NCI-H226 (cell line): ENCODE measurements at regions not wholly inside any gene's neighbourhood (a gene's known extent, or its start where the extent isn't known, plus 50 kb on each side); places are given as distances from the start of the nearest gene placed in this dataset.
"Not testable (repeated sequence)": the region's sequence is repeated elsewhere in the genome, so short reads cannot be mapped to it uniquely, and the experiment has no call there.

Experiments
- DNase-seq: peaks from one replicate; pipeline ENCODE4 v3.0.0-alpha.2; 2015

DNA sequence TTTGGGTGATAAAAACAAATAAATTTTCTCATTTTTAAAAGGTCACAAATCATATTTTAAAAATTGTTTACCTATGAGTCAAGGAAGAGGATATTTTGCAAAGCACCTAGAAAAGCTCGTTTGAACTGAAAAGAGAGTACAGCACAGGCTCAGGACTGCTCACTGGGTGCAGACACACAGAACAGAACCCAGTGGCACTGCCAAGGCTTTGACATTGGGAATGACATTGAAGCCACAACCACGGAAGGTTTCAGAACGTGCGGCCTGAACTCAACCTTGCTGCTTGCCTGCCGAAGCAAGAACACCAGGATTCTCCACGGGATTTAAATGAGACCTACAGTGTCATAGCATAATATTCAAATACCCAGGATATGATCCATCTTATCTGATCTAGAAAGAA, 597.1 kb upstream of the B3GAT1 start:
- DNase-seq: no peak

DNA sequence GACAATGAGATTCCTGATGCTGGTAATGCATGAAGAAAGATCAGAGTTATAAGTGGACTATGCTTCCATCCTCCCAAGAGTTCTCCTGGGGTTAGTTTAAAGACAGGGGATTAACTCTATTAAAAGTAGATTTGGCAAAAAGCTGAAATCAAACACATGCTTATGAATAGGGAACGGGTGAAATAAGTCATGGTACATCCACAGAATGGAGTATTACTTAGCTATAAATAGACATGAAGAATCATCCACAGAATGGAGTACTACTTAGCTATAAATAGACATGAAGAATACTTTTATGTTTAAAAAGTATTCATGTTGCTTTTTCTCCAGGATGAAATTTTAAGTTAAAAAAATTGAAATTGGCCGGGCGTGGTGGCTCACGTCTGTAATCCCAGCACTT, 596.4 kb upstream of the B3GAT1 start:
- no peak for DNase-seq

DNA sequence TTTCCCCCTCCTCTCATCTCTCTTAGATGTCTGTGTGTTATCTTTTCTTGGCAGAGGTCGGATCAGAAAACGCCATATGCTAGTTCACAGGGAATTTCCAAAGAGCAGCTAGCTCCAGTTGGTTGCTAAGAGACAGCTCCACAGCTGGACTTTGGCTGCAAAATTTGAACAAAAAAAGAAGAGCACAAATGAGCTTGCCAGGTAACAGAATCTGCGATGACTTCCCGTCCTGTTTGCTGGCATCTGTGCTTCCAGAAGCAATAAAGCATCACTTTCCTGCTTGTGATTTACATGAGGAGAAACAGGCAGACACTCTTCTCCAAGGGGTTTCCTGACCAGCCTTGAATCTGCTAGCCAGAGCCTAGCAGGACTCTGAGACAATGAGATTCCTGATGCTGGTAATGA, 596.0 kb upstream of the B3GAT1 start:
- no peak for DNase-seq

DNA sequence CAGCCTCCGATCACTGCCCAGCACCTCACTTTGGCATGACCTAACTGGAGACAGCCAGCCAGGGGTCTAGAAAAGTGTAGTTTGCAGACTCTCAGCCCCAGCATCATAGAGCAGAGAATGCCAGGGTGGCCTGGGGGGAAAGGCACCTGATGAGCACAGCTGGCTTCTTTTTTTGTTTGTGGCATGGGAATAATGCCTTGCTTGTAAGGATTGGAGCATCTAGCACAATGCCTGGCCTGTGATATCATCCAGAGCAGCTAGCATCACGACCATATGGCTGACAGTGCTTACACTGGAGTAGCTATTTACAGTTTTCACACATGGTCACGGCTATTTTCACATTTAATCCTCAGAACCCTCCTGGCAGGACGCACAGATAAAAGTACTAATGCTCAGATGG, 594.8 kb upstream of the B3GAT1 start:
- no peak for DNase-seq

DNA sequence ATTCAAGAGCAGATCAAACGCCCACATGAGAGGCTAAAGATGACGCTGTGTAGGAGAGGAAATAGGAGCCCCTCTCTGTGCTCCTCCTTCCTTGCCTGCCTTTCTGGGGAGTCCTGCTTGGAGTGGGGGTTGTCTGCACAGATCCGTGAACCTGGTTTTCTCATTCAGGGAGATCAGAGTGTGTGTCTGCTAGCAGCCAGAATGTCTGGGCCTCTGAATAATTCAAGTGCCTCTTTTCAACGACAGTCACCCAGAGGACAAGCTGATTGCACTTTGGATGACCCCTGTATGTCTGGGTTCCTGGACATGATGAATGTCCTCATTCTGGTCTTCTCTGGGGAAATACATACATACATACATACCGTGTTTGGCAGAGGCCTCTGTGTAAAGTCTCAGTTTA, 592.5 kb upstream of the B3GAT1 start:
- DNase-seq: no peak

DNA sequence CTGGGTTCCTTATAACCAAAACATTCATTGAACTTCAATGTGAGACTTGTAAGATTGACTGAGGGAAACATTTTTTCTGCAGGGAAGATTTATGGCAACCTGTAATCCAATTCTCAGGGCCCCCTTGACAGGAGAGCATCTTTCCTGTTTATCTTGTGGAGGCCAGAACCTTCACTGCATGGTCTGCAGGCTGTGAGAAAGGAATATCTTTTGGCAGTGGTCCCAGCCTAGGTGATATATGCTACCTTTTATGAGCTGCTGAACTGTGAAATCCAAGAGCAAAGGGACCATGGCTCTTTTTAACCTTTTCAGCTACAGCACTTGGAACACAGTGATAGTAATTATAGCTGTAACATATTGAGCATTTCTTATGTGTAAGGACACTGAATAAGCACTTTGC, 590.2 kb upstream of the B3GAT1 start:
- no peak for DNase-seq

DNA sequence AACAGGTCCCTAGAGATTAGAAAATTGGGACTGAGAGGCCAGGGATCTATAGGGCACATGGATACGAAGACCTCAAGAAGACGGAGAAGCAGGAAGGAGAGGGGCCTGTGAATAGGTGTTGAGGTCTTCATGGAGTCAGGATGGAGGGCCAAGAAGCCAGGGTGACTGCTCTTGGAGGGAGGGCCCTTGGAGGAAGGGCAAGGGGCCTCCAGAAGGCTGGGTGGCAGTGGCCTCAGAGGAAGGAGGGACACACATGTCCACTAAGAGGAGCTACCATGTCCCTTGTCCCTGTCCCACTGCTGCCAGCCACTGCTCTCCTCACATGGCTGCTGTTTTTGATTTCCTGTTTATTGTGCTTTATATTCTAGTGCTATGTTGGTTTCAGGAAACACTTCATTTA, 589.5 kb upstream of the B3GAT1 start:
- DNase-seq: no peak

DNA sequence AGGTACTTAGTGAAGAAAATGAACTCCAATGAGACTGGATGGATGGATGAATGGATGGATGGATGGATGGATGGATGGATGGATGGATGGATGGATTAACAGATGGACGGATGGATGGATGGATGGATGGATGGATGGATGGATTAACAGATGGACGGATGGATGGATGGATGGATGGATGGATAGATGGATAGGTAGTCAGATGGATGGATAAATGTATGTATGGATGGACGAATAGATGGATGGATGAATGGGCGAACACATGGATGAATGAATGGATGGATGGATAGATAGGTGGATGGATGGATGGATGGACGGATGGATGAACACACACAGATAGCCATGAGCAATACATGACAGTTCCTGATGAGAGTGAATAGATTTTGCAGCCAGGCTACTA, 589.0 kb upstream of the B3GAT1 start:
- DNase-seq: not testable (repeated sequence)

DNA sequence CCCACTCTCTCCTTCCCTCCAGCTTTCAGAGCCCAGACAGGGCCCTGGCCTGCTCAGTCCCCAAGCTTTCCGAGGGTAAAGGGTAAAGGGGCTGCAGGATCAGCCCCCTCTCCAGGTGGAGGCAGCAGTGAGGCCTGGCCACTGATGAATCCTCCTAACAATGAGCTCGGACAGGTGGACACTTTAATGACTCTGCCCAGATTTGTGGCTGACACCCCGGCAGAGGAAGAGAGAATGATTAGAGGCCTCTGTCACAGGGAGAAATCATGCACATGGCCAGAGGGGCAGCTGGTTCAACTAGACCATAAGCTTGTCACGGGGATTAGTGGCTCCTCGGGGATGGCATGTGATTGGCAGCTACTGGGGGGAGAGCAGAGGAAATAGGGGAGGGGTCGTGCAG, 587.5 kb upstream of the B3GAT1 start:
- DNase-seq: no peak

DNA sequence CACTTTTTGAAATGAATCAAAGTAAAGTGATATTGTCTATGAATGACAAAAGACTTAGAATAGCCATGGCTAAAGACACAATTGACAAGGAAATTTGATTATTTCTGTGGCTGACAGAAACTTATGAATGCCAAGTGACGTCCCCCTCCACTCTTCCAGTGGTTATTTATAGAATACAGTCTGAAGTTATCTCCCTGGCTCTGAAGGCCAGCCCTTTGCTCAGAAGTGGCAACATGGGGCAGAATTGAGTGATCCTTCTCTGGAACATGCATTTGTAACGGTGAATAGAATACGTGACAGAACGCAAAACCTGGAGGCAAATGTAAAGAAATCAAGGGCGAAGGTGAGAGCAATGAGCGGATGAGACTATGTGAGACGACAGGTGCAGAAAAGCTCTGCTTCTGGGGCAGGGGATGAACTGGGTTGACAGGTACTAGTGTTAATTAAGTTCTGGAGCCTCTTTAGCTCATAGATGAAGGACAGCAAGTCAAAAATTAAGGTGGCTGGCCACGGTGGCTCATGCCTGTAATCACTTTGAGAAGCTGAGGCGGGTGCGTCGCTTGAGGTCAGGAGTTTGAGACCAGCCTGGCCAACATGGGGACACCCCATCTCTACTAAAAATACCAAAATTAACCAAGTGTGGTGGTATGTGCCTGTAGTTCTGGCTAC, 585.7 kb upstream of the B3GAT1 start:
- no peak for DNase-seq

DNA sequence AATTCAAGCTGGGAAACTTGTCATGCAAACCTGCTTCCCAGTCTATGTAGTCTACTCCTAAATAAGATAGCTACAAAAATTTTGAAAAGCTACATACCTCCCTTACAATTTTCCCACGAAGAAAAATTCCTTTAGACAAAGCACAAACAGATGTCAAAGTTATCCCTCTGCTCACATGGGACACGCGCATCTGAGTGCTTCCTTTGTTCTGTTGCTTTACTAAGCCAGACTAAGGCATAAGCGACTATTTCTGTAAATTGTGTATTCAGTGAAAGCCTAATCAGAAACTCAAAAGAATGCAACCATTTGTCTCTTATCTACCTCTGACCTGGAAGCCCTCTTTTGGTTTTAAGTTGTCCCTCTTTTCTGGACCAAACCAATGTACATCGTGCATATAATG, 583.7 kb upstream of the B3GAT1 start:
- DNase-seq: no peak

DNA sequence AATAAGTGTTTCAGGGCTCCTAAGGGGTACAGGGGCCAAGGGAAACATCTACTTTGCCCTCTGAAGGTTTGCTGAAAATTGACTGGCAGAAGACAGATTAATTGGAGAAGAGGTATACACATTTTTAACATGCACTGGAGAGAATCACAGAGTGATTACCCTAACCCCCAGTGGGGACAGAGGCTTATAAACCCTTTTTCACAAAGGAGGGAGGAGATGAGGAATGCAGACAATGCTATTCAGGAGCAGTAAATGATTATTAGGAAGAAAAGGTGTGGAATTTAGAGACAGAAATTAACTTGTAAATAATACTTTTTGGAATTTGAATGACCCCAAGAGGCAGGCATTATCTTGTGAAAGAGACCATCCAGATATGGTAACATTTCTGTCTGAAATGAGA, 582.4 kb upstream of the B3GAT1 start:
- no peak for DNase-seq

DNA sequence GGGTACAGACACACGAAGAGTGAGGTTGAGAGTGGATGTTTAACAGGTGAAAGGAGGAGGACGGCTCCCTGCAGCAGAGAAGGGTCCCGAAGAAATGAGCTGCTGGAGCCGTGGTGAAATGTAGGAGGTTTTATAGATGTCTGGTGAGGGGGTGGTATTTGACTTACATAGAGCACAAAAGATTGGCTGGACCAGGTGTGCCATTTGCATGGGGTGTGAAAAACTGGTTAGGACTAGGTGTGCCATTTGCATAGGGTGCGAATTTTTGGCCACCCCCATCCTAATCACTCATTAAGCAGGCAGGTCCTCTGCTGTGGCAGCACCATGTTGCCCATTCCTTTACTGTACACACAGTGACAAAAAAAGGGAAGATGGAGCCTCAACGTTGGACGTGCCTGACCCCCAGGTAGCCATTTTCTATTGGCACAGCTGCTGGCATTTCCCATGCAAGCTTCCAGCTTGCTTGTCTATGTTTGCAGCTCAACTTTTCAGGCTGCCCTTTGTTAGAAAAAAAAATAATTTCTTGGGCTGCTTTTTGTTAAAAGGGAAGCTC, 581.7 kb upstream of the B3GAT1 start:
- no peak for DNase-seq

DNA sequence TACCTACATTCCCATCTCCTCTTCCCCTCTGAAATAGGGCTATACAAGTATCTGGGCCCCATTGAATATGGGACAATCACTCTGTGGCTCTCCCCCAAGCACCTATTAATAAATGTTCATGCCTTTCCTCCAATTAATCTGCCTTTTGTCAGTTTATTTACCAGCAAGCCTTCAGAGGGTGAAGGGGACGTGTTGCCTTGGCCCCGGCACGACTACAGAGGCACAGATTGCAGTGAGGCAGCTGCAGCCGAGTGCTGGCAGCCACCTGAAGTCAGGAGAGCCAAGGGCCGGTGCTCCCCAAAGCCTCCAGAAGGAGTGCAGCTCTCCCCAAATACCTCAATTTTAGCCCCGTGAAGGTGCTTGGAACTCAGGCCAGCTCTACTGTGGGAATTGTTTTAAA, 580.9 kb upstream of the B3GAT1 start:
- DNase-seq: no peak

DNA sequence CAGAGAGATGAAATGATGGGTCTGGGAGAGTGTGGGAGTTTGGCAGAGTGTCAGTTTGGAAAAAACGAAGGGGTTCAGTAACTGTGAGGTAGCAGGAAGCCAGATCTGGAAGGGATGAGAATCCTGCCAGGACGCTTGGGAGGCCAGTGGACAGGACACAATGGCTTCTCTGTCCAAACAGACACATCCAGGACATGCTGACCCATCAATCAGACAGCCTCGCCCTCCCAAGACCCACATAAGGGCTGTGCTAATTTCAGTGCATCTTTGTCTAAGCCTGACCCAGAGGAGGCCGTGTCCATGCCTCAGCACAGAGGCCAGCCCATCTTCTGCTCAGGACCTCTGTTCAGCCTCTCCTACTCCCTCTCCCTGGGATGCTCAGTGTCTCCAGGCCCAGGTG, 576.5 kb upstream of the B3GAT1 start:
- DNase-seq: no peak

DNA sequence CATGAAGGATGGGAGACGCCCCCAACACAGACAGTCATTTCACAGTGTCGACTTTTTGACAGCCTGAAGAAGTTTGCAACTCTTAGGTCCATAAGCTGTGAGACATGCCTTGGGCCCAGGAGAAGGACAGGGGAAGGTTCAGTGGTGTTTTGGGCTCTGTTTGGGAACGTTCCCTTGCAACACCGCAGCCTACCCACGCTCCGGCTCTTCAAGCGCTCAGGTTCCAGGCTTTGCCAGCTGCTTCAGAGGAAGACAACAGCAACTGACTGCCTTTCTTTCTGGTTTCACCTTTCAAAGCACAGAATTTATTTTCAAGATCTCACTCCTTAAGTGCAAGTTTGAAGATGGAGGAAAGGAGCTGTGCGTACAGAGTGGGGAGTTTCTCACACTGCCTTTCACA, 575.8 kb upstream of the B3GAT1 start:
- DNase-seq: no peak

DNA sequence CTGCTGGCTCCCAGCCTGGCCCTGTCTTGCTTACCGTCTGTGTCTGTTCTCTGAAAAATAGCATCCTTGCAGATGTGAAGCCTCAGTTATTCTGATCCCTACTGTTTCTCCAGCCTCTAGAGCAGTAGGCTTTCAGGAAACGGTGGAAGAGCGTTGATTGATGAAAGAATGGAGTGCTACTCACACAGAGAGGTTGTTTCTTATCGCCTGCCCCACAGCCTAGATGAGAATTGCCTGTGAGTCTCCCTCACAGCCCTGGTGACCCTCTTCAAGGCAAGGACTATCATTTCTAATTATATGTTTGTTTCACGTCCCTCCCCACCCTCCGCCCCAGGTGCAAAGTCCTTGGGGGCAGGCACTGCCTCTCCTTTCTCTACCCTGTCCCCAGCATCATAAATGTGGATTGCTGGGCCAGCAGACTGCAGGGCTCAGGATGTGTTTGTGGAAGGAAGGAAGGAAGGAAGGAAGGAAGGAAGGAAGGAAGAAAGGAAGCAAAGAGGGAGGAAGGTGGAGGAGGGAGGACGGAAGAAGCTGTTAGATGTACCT, 575.3 kb upstream of the B3GAT1 start:
- no peak for DNase-seq

DNA sequence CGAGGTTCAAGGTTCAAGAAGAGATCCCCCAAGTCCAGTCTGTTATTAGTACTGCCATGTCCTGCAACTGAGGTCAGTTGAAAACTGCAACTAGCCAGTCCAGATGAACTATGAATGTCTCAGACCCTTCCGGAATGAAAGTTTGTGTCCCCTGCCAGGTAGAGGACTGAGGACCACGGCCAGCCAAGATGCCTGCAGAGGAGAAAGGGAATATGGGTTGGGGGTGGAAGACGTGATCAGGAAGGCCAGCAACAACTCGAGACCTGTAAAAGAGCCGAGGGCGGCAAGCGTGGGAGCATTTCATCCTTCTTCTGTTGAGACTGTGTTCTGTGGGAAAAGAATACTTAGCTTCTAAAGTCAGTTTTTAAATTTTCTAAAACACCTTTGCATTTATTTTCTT, 572.4 kb upstream of the B3GAT1 start:
- DNase-seq: no peak

DNA sequence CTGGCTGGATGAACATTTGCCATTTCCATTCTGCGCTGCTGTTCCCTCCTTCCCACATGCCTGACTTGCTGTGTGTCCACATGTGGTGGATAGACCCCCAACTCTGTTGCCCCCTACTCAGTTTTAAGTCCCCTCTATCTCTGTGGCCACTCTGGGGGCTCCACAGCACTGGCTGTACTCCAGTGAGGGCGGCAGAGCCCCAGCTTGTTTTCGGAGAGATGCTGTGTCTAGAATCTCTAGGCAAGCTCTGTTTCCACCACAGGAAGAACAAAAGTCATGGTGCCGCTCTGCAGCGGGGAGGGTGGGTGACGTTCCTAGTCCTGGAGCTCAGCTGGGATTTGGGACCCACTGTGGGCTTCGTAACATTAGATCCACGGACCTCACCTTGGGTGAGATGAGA, 570.4 kb upstream of the B3GAT1 start:
- not testable (repeated sequence) for DNase-seq

DNA sequence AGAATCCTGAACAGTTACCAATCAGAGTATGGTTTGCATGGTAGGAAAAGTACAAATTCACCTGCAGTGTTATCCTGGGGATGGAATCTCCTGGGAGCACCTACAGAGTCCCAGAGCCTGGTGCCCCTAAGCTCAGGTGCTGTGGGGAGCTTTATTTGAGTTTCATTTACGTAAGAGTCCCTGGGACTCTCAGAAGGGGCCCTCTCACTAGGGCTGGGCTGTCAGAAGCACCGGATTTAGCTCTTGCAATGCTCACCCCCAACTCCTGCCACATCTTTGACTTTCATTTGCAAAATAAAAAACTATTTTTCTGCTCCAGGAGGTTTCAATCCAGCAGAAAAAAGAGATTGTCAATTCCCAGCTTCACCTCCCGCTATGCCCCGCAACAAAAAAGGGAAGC, 569.8 kb upstream of the B3GAT1 start:
- DNase-seq: no peak

DNA sequence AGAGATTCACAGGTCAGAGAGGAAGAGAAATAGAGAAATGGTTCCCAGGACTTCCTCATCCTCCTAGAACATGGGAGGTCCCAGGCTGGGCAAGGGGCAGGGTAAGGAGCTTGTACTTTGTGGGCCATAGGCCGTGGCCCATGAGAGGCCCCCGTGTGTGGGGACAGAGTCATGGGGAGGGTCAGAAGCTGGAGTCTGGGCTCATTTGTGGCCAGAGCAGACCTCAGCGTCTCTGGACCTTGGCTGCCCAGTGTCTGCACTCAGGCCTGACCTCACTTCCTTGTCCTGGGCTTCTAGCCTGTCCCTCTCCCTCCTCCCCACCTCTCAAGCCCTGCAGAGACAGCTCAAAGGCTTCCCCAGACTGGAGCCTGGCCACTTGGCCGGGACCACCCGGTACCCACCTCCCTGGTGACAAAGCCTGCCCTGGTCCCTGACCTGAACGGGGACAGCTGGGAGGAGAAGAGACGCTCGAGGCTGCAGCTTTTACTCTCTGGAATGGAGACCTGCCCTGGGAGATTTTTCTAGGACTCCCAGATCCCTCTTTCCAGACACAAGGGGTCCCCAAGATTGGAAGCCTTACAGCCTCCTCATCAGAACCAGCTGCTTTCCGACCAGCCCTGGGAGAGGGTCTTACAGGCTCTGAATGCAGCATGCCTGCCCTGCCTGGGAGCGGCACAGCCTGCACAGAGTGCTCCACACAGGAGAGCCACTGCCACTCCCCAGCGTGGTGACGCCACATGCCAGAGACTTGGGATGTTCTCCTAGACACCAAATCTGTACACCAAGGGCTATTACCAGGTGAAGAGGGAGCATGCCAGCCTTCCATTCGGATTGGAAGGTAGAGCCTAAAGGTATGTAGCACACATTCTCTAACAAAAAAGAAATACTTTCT, 569.0 kb upstream of the B3GAT1 start:
- no peak for DNase-seq

DNA sequence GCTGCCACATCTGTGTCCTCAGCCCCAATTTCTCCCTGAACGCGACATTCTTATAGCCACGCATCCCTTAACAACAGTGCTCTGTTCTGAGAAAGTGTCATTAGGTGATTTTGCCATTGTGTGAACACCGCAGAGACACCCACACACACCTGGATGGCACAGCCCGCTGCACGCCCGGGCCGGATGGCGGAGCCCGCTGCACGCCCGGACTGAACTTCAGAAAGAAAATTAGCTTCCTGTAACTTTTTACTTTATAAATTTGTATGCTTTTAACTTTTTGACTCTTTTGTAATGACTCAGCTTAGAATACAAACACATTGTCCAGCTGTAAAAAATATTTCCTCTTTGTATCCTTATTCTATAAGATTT, 567.0 kb upstream of the B3GAT1 start:
- DNase-seq: not testable (repeated sequence)

DNA sequence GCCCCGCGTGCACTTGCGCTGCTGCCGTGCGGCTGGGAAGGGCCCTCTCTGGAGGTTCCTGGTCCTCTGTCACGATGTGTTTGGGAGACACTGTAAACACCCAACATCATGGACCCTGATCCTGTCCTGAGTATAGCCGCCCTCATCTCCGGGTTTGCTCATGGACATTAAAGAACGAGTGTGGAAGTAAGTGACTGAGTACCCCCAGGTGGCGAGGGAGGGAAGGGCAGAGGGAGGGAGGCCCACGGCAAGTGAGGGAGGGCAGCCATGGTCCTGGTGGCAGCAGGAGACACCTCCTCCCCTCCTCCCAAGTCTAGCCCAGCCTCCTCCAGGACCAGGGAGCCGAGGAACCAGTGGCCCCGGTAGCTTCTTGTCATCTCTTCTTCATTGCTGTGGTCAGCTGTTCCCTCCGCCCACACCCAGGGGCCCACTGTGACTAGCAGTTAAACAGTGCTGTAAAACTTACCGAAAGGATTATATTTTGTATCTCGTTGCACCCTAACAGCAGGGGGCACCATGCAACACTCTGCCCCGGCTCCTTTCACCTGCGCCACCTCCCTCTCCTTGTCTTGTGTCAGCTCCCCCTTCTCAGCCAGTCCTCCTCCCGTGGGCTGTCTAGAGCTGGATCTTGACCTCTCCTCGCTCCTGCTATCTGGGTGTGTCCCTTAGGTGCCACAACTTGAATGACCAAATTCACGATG, 566.5 kb upstream of the B3GAT1 start:
- no peak for DNase-seq

DNA sequence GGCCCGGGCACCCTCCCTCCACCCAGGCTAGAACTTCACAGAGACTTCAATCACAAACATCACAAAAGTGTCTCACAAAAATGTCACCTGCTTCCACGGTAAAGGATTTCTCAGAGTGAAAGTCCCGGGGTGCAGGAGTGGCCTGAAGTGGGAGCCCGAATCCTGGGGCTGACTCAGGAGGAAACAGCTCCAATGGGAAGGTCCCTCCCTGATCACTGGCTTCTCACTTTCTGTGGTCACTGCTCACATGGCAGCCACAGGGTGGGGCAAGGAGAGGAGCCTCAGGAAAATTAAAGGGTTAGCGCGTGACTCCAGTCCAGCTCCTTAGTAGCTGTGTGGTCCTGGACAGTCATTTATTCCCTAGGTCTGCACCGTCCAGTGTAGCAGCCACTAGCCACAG, 564.5 kb upstream of the B3GAT1 start:
- DNase-seq: no peak
